ENCODE measurements at regions not wholly inside any gene's neighbourhood (a gene's known extent, or its start where the extent isn't known, plus 50 kb on each side); places are given as distances from the start of the nearest gene placed in this dataset.

- DNase-seq (ENCODE audit: extremely low read depth in 1 of 4, low spot score in 3 of 4) = no peak
- Histone ChIP-seq H3K4me3 (no peak overlapping the region), H4K20me1 (replicated peaks; ENCODE audit: control insufficient read depth, insufficient read depth, low read length) (no peaks in the 10 kb centered on the region), H3K4me2 (ENCODE audit: insufficient read depth, low read length) (no peak overlapping the region), H3K36me3 (ENCODE audit: control insufficient read depth, insufficient read depth, low read length) (no peaks in the 10 kb centered on the region), H3K9me1 (ENCODE audit: control insufficient read depth, insufficient read depth, low read length) (no peaks in the 10 kb centered on the region), H3K27me3 (ENCODE audit: control insufficient read depth in 2 of 2, insufficient read depth in 2 of 2, low read length in 2 of 2) (no peaks in the 10 kb centered on the region), H3K9me3 (replicated peaks; ENCODE audit: control insufficient read depth, insufficient read depth, low read depth, low read length) (no peaks in the 10 kb centered on the region), H3K9ac (ENCODE audit: insufficient read depth in 1 of 2, low read depth in 2 of 2, low read length in 2 of 2) (no peak overlapping the region), H3K4me1 (replicated peaks in 1 of 2; ENCODE audit: control insufficient read depth in 2 of 2, insufficient read depth in 2 of 2, low read length in 2 of 2) (peaks cover 0 to 11% of the 10 kb centered on the region in 2 experiments; a peak in 2 of 5 replicates), H2AFZ (ENCODE audit: low read depth, low read length) (no peak overlapping the region), H3K27ac (ENCODE audit: extremely low read depth, low read depth, low read length) (no peak overlapping the region), H3K79me2 (ENCODE audit: control insufficient read depth, insufficient read depth, low read length) (no peaks in the 10 kb centered on the region)
- intact Hi-C loops (cut with micrococcal nuclease) = loop anchor here (5.0 to 10.0 kb wide), 4 partner anchors 122 to 860 kb away; partner anchors contain the start of gene CENPW
- BruUV-seq (replicated peaks) = no TSS peak
- ChIA-PET POLR2A (no interaction called here), CTCF (ENCODE audit: low intra/inter-chr PET ratio) (no interaction called here)
- TF ChIP-seq TBL1XR1 (IDR thresholded peaks at IDR 0.05; ENCODE audit: low read length in 2 of 2) (no peak), CTBP1 (IDR thresholded peaks at IDR 0.05; ENCODE audit: borderline replicate concordance) (no peak), CBX1 (IDR thresholded peaks at IDR 0.05; ENCODE audit: low read depth) (no peak), CCNT2 (IDR thresholded peaks at IDR 0.05; ENCODE audit: borderline replicate concordance, extremely low read depth, insufficient read length, low read depth, low read length) (no peak), ZNF280A (IDR thresholded peaks at IDR 0.05; ENCODE audit: low read depth, partially characterized antibody) (no peak), ZHX1 (conservative IDR thresholded peaks at IDR 0.05; ENCODE audit: low read length) (no peak), ZBTB43 (CRISPR knock-in tag; IDR thresholded peaks at IDR 0.05) (no peak)
- 71% methylated on average over 1 of the region's 1 CpG for WGBS (ENCODE audit: insufficient coverage, low coverage, missing lambda C conversion rate)
- no peak for ATAC-seq
- FAIRE-seq = no peak
- in situ Hi-C loops (cut with MboI) = no loop called here
Observed at GRCh38 chr6:126174697-126175096, 165.2 kb upstream of the CENPW start.
